ENCODE measurements at regions not wholly inside any gene's neighbourhood (a gene's known extent, or its start where the extent isn't known, plus 50 kb on each side); places are given as distances from the start of the nearest gene placed in this dataset.

DNA sequence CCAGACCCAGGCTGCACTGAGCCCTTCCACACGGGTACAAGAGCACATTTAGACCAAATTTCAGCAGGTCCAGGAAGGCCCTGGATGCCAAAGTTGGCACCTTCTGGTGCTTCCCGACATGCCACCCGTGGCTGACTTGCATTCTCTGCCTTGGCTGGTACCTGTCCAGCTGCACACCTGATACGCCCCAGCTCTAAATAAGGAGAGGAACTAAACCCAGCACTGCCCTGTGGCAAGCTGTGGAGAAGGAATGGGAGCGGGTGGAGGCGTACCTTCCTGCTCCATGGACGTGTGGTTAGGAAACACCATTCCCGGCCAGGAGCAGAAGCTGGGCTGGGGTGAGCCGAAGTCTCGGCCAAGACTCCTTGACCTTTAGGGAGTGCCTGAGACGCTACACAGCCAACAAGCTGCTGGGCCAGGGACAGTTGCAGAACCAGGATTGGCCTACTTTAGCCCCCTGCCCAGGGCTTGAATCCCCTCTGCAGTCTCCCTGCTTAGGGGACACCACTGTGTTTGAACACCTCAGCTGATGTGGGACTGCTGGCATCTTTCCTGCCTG lies 86.5 kb upstream of the TAF1B start:
- DNase-seq (ENCODE audit: low spot score), result no peak

GRCh38 chr2:9757501-9758264 lies 85.6 kb upstream of the TAF1B start:
- no peak for DNase-seq (ENCODE audit: low spot score)

DNA sequence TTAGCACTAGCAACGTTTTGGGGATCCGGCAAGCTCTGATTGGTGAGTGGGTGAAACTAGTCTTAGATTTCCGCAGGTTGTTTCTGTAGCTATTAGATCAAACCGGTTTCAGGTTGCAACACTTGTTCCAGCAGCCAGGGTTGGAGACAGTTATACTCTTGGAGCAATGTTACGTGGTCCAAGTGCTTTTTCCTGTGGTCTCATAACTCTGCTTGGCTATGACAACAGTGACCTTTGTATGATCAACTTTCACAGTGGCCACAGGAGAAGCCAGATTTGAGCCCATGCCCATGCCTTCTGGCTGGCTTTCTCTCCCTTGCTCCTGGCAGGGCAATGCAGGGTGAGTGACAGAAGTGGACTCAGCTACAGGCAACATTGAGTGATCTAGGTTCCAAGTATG lies 84.5 kb upstream of the TAF1B start:
- no peak for DNase-seq (ENCODE audit: low spot score)

- DNase-seq (ENCODE audit: low spot score), result no peak
Observed at GRCh38 chr2:9760069-9760901, 83.0 kb upstream of the TAF1B start.

- no peak for DNase-seq (ENCODE audit: low spot score)
Observed at GRCh38 chr2:9760902-9761228, 82.4 kb upstream of the TAF1B start.

- DNase-seq (ENCODE audit: low spot score), result no peak
Observed at GRCh38 chr2:9761577-9761976, 81.7 kb upstream of the TAF1B start.

GRCh38 chr2:9762164-9762563 lies 81.1 kb upstream of the TAF1B start:
- DNase-seq (ENCODE audit: low spot score), result no peak

GRCh38 chr2:9762941-9763340 lies 80.3 kb upstream of the TAF1B start:
- no peak for DNase-seq (ENCODE audit: low spot score)

DNA sequence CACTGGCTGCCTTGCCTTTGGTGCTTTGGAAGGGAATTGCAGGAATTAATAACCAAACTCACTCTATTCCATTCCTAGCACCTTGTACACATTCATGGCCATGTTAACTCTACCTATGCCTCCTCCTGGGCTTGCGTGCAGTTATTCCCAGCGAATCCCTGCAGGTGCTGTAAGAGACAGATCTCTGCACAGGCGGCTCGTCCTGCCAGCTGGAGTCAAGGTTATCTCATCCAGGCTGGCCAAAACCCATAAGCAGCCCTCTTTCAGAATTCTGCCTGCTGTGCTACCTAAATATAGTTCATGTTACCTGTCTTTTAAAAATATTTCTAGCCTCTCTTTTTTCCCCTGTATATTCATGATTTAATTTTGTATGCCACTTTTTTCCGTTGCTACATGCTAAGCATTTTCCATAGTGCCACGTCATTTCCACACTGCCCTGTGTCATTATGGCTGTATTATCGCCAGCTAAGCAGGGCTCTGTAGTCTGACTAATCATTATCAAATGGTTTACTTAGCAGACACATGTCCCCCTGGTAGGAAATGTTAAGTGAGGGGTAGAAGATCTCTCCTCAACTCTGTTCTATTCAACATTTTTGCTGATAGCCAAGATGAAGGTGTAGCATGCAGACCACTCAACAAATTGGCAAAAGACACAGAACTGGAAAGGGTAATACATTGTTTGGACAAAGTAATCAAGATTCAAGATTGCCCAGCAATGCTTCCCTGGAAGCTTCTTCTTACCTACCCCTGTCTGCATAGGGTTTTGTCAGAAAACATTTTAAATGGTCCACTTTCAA lies 79.7 kb upstream of the TAF1B start:
- no peak for DNase-seq (ENCODE audit: low spot score)

DNA sequence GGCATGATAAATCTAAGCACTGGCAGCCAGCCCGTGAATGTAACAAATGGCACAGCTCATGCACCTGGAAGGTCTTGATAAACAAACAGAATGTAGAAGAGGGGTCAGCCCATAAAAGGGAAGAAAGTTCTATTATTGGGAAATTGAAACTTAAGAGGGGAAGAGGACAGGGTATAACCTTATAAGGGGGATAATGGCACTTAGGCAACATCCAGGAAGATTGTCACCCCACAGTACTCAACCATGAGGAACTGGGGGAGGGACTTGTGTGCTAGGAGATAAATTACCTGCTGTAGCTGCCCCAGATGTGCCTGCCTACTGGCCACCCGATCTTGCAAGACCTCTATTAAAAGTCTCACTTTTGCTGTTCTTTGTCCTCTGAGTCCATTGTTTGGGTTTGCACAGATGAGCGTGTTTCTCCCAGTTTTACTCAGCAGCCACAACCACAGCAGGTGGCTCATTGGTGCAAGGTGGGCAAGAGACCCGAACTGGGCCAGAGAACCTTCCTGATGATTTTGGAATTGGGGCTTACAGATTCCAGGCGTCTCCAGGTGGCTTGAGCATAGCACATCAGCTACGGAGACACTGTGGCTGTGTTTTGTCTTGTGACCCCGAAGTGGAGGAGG lies 79.0 kb upstream of the TAF1B start:
- DNase-seq (ENCODE audit: low spot score), result peak; percentile 19

- no peak for DNase-seq (ENCODE audit: low spot score)
Observed at GRCh38 chr2:9765611-9766531, 77.4 kb upstream of the TAF1B start.

DNA sequence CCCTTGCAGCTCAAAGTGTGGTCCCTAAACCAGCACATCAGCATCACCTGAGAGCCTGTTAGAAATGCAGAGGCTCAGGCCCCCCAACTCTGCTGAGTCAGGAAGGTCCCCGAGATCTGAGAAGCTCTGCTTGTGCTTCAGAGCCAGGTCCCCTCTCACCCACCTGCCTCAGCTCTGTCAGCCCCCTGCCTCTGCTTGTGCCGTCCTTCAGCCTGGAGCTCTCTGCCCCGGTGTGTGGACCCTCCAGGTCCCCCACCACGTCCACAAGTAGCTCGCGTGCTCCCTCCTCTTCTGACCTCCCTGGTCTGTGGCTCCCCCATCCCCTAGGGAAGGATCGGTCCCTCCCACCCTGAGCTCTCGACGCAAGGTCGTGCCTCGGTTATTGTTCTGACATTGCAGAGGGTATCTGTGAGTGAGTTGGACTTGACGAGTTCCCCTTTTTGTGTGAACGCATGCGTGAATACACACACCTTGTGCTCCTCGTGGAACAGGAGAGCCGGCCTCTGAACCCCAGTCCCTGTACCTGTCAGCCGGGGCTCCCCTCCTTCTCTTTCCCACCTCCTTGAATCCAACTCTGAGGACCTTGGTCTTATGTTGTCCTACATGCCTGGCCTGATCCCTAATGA lies 75.5 kb upstream of the TAF1B start:
- no peak for DNase-seq (ENCODE audit: low spot score)

GRCh38 chr2:9768388-9768787 lies 74.9 kb upstream of the TAF1B start:
- no peak for DNase-seq (ENCODE audit: low spot score)

DNA sequence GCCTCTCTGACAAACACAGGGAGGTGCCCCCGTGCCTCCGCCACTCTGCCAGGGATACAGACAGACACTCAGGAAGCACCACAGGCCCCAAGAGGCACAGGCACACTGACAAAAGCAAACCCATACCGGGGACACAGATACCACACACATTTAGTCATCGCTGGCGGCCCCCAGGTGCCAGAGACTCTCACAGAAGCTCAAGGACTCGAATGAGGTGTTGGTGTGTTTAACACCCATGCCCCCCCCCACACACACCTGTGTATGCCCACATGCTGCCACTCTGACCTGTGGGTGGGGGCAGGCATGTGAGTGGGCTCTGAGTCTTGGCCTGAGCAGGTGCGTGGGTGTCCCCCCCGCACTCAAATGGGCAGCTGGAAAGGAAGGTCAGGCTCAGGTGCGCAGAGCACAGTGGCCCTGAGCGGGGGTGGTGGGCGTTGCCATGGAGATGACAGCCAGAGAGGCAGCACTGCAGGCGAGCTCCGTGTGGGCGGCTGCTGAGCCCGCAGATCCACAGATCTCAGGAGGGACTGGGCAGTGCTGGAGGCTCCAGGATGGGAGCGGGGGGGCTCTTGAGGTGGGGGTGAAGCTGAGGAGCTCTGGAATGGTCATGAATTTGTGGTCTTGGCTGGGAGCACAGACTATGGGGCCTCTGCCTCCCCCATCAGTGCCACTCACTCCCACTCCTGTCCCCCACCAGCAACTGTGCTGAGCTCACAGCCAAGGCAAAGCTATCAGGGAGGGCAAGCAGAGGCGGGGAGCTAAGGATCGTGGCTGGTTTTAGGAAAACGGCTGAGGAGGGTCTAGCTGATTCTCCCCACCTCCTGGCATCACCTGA lies 73.9 kb upstream of the TAF1B start:
- DNase-seq (ENCODE audit: low spot score), result no peak

- DNase-seq (ENCODE audit: low spot score), result no peak
Observed at GRCh38 chr2:9770006-9770307, 73.3 kb upstream of the TAF1B start.

GRCh38 chr2:9770308-9771100 lies 72.8 kb upstream of the TAF1B start:
- peak; percentile 44 for DNase-seq (ENCODE audit: low spot score)

DNA sequence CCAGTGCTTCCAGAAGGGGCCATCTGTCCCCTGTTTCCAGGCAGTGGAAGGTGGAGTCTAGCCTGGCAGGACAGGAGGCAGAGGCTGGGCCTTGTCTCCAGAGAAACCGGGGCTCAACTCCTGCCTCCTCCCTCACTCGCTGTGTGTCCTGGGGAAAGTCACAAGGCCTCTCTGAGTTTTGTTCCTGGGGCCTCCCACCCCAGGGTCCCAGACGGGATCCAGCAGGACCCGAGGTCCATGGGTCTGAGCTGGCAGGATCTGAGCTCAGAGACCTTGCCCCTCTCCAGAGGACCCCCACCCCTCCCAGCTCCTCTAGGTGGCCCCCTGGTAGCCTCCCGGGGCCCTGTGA lies 72.2 kb upstream of the TAF1B start:
- DNase-seq (ENCODE audit: low spot score), result no peak

- DNase-seq (ENCODE audit: low spot score), result peak; percentile 36
Observed at GRCh38 chr2:9771481-9772017, 71.7 kb upstream of the TAF1B start.

Measured in H4 (cell line).